Stimulated activated CD8-positive, alpha-beta memory T cell treated with anti-CD3 and anti-CD28 coated beads, Interleukin-15, amount 100 ng/mL, for 1 hour (primary cell): ENCODE measurements at regions not wholly inside any gene's neighbourhood (a gene's known extent, or its start where the extent isn't known, plus 50 kb on each side); places are given as distances from the start of the nearest gene placed in this dataset.
"Not testable (repeated sequence)": the region's sequence is repeated elsewhere in the genome, so short reads cannot be mapped to it uniquely, and the experiment has no call there.

Experiments
- DNase-seq: peaks from one replicate; pipeline ENCODE4 v3.0.0-alpha.2; 2020; ENCODE audit warnings: low read depth

GRCh38 chr14:87815121-87815520 is 177.9 kb downstream of the GALC start:
- no peak for DNase-seq

GRCh38 chr14:87813686-87814085 is 179.3 kb downstream of the GALC start:
- DNase-seq, result no peak

- no peak for DNase-seq
Measured at GRCh38 chr14:87813211-87813610, 179.8 kb downstream of the GALC start.

GRCh38 chr14:87811246-87811645 is 181.7 kb downstream of the GALC start:
- no peak for DNase-seq

DNA sequence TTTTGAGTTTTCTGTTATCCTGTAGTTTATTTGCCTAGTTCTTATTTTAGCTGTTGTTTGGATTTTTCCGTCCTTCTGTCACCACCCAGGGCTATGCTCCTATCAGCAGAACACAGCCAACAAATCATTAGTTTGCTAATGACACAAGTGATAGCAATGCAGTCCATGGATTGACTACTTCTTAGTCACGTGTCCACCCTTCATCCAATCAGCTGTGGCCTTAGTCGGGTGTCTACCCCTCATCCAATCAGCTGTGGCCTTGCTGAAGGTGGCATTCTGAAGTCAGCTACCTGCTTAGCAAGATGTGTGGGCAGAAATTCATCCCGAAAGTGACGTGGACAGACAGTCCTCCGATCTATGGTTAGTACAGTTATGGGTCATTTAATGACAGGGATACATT is 182.3 kb downstream of the GALC start:
- DNase-seq, result no peak

GRCh38 chr14:87809261-87809660 is 183.7 kb downstream of the GALC start:
- DNase-seq, result no peak

GRCh38 chr14:87805315-87805723 is 187.7 kb downstream of the GALC start:
- peak; percentile 5 for DNase-seq

DNA sequence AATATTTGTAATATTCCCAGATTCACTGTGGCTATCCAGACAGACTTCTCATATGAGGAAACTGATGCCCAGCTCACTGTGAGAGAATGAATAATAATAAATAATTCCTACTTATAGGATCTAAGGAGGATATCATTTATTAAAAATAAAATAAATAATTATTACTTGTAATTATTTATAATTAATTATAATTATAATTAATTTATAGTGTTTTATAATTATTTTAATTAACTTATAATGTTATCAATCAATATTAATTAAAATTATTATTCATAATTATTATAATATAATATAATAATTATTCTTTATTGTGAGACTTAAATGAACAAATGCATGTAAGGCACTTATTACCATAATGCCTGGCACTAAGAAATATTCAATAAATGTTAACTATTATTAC is 192.8 kb downstream of the GALC start:
- DNase-seq, result no peak

DNA sequence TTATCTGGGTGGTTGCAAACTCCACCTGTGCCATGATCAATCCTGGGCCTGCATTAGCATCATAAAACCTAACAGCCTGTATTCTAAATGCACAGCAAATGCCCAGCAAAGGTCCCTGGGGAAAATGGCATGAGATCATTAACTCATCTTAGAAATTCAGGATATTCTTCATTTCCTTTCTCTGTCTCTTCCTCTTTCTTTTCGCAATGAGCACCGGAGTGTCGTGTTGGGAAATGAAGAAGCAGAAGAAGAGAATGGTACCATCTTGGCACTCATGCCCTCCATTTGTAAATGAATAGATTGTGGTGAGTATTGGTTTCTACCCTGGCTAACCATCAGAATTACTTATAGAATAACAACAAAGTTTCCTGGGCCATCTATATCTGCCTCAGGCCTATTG is 193.6 kb downstream of the GALC start:
- no peak for DNase-seq

DNA sequence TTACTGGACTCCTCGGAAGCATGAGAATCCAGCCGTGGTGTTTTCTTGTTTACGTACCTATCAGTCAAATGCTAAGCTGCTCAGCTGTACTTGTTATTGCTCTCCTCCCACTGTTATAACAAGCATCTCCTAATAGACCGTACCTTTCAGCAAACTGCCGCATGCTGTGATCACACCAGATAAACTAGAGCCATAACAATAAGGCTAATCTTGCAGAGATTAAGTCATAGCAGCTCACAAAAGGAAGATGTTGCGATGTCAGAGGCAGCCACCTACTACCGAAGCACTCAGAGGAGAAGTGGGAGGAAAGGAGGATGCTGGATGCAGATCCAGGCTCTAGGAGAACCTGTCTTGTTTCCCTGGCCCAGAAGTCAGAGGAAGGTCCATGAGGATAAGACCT is 196.0 kb downstream of the GALC start:
- no peak for DNase-seq

DNA sequence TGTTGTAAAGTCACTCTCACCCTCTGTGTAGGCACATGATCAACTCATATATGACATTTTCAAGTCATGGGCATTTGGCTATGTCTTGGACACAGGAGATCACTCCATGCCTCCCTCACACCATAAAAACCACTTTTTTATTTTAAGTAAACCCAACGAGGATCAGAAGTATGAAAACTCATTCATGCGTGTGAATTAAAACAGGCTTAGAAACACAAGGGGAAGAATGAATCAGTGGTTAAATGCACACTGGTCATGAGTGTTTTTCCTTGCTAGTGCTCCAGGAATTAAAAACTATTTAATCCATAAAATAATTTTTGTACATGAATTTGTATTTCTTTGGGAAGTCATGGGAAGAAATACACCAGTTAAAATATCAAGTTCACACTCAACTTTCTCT is 198.4 kb downstream of the GALC start:
- DNase-seq, result no peak

DNA sequence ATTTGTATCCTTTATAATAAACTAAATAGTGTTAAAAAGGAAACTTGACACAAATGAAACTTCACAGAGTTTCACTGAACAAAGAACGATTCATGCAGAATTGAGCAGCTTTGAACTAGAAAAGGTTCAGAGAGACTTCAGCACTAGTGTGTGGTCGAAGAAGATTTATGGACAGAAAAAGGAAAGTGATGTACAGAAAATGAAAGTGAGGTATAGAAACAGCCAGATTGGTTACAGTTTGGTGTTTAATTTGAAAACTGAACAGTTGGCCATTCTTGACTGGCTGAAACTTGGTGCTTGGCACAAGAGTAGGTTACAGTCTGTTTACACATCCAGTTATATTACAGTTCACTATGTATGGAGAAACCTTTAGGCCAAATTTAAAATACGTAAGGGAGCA is 207.1 kb downstream of the GALC start:
- DNase-seq, result no peak

GRCh38 chr14:87784386-87784785 is 208.6 kb downstream of the GALC start:
- DNase-seq, result no peak

- DNase-seq, result no peak
Measured at GRCh38 chr14:87783071-87783470, 209.9 kb downstream of the GALC start.

- no peak for DNase-seq
Measured at GRCh38 chr14:87772854-87773253, 220.1 kb downstream of the GALC start.

- DNase-seq, result no peak
Measured at GRCh38 chr14:87767567-87767901, 225.4 kb downstream of the GALC start.

GRCh38 chr14:87758876-87759275 is 234.1 kb downstream of the GALC start:
- DNase-seq, result no peak

DNA sequence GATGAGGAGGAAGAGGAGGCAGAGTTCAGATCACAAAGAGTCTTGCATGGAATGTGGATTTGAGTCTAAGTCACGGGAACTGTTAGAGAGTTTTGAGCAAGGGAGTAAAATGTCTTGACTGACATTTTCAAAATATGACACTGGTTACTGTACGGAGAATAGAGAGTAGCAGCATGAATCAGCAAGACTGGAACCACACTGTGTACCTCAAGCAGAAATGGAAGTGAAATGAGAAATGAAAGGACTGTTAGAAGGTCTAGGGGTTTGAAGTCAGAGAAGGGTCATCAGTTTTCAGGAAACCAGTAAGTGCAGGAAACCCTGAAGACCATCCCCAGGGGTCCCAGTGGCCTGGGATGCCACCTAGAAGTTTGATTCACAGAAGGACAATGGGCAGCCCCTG is 236.3 kb downstream of the GALC start:
- DNase-seq, result no peak

DNA sequence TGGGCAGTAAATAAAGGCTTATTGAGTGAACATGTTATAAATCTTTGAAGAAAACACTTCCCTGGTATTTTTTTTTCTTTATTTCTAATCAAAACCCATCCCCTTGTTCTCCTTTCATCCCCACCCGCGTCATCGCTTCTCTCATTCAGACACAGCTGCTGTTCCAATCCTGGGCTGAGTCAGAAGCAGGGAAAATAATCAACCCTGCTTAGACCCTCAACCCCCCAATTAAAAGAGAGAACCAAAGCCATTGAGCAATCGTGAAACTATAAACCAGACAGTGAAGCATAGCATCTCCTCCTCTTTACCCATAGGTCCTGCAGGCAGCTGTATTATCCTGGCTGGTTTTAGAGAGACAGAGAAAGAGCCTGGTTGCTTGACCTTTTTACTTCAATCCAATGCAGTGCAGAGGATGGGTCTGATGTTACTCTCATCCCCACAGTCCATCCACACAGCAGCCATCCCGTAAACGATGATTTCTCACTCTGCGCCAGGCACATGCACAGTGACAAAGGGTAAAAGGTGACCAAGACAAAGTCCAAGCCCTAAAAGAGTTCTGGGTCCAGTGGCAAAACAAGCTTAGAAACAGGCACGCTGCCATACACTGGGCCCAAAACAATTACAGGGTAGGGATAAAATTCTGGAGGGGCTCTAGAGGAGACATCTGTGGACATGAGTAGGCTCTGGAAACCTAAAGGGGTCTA is 238.3 kb downstream of the GALC start:
- no peak for DNase-seq

- no peak for DNase-seq
Measured at GRCh38 chr14:87748558-87748957, 244.4 kb downstream of the GALC start.

GRCh38 chr14:87745507-87746118 is 247.4 kb downstream of the GALC start:
- DNase-seq, result no peak

DNA sequence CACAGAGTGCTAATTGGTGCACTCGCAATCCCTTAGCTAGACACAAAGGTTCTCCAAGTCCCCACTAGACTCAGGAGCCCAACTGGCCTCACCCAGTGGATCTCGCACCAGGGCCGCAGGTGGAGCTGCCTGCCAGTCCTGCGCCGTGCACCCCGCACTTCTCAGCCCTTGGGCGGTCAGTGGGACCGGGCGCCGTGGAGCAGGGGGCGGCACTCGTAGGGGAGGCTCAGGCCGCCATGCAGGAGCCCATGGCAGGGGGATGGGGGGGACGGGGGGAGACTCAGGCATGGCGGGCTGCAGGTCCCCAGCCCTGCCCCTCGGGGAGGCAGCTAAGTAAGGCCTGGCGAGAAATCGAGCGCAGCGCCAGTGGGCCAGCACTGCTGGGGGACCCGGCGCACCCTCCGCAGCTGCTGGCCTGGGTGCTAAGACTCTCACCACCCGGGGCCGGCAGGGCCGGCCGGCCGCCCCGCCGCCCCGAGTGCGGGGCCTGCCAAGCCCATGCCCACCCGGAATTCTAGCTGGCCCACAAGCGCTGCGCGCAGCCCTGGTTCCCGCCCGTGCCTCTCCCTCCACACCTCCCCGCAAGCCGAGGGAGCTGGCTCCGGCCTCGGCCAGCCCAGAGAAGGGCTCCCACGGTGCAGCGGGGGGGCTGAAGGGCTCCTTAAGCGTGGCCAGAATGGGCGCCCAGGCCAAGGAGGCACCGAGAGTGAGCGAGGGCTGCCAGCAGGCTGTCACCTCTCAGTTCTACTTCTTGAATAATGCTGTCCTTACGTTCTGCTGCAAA is 258.2 kb downstream of the GALC start:
- not testable (repeated sequence) for DNase-seq

- DNase-seq, result not testable (repeated sequence)
Measured at GRCh38 chr14:87733115-87733514, 259.9 kb downstream of the GALC start.
